ENCODE measurements at regions not wholly inside any gene's neighbourhood (a gene's known extent, or its start where the extent isn't known, plus 50 kb on each side); places are given as distances from the start of the nearest gene placed in this dataset.

GRCh38 chr20:23249541-23249940 lies 101.0 kb upstream of the NXT1 start:
- DNase-seq, result no peak

GRCh38 chr20:23248461-23248882 lies 102.1 kb upstream of the NXT1 start:
- DNase-seq, result no peak

GRCh38 chr20:23246717-23247664 lies 103.6 kb upstream of the NXT1 start:
- no peak for DNase-seq

- peak; percentile 26 for DNase-seq
These were observed 104.9 kb upstream of the NXT1 start for GRCh38 chr20:23245553-23246181.

GRCh38 chr20:23244916-23245552 lies 105.6 kb upstream of the NXT1 start:
- no peak for DNase-seq

GRCh38 chr20:23244156-23244915 lies 106.3 kb upstream of the NXT1 start:
- DNase-seq, result no peak

- no peak for DNase-seq
These were observed 106.8 kb upstream of the NXT1 start for GRCh38 chr20:23243791-23244155.

GRCh38 chr20:23242556-23243180 lies 107.9 kb upstream of the NXT1 start:
- no peak for DNase-seq

GRCh38 chr20:23242104-23242503 lies 108.5 kb upstream of the NXT1 start:
- DNase-seq, result no peak

GRCh38 chr20:23241416-23241815 lies 109.2 kb upstream of the NXT1 start:
- no peak for DNase-seq

GRCh38 chr20:23240519-23240918 lies 110.1 kb upstream of the NXT1 start:
- no peak for DNase-seq

GRCh38 chr20:23237201-23237600 lies 113.4 kb upstream of the NXT1 start:
- no peak for DNase-seq

- DNase-seq, result peak; percentile 63
These were observed 115.2 kb upstream of the NXT1 start for GRCh38 chr20:23235173-23236027.

GRCh38 chr20:23234311-23235078 lies 116.1 kb upstream of the NXT1 start:
- DNase-seq, result no peak

GRCh38 chr20:23233341-23233740 lies 117.2 kb upstream of the NXT1 start:
- no peak for DNase-seq

- DNase-seq, result no peak
These were observed 117.8 kb upstream of the NXT1 start for GRCh38 chr20:23232679-23233308.

GRCh38 chr20:23232219-23232581 lies 118.4 kb upstream of the NXT1 start:
- DNase-seq, result no peak

- DNase-seq, result no peak
These were observed 118.9 kb upstream of the NXT1 start for GRCh38 chr20:23231561-23232218.

GRCh38 chr20:23230766-23231385 lies 119.7 kb upstream of the NXT1 start:
- DNase-seq, result no peak

All from activated CD4-positive, alpha-beta T cell treated with anti-CD3 and anti-CD28 coated beads for 48 hours (primary cell).